GM20000 (cell line): ENCODE measurements at regions not wholly inside any gene's neighbourhood (a gene's known extent, or its start where the extent isn't known, plus 50 kb on each side); places are given as distances from the start of the nearest gene placed in this dataset.

Source experiments
- DNase-seq: peaks from one replicate; pipeline ENCODE4 v3.0.0; 2012; ENCODE audit warnings: low spot score
- TF ChIP-seq, protein P1 (sequence below): IDR thresholded peaks from 2 replicates; pipeline ENCODE4 v1.5.1; 2012; ENCODE audit warnings: mild to moderate bottlenecking, control low read depth; ENCODE audit errors: extremely low read depth, missing control alignments

DNA sequence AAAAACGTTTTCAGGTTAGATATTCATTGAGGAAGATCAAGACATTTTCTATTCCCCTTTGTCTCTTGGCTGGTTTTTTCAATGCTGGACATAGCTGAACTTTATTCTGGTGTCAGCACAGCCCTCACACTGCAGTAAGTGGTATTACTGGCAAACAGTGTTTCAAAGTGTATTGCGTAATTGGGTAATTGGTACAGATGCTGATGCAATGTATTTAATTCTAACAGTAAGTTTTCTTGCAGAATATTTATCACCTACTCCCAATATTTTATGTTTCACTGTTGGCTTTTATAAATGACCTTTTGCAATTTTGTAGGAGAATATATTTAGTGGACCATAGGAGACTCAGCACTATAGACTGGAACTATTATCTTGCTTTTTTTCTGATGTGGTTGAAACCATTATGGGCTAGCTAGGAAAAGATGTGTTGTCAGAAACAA is 287.6 kb upstream of the SOX4 start:
- TF ChIP-seq, protein P1, sequence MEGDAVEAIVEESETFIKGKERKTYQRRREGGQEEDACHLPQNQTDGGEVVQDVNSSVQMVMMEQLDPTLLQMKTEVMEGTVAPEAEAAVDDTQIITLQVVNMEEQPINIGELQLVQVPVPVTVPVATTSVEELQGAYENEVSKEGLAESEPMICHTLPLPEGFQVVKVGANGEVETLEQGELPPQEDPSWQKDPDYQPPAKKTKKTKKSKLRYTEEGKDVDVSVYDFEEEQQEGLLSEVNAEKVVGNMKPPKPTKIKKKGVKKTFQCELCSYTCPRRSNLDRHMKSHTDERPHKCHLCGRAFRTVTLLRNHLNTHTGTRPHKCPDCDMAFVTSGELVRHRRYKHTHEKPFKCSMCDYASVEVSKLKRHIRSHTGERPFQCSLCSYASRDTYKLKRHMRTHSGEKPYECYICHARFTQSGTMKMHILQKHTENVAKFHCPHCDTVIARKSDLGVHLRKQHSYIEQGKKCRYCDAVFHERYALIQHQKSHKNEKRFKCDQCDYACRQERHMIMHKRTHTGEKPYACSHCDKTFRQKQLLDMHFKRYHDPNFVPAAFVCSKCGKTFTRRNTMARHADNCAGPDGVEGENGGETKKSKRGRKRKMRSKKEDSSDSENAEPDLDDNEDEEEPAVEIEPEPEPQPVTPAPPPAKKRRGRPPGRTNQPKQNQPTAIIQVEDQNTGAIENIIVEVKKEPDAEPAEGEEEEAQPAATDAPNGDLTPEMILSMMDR, result no peak
- no peak for DNase-seq

DNA sequence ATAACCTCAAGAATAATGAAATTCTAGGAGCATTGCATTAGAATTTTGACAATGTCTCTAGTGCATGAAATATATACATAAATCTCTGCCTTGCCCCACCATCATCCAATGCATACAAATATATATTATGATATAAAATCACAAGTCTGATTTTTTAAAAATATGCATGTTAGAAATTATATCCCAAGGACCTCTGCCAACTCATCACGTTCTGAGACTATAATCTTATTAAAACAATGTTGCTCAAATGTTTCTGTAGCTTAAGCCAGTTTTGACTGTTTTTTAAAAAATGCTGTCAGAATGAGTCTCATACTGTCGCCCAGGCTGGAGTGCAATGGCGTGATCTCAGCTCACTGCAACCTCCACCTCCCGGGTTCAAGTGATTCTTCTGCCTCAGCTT is 287.0 kb upstream of the SOX4 start:
- no peak for DNase-seq
- TF ChIP-seq, protein P1, result no peak

DNA sequence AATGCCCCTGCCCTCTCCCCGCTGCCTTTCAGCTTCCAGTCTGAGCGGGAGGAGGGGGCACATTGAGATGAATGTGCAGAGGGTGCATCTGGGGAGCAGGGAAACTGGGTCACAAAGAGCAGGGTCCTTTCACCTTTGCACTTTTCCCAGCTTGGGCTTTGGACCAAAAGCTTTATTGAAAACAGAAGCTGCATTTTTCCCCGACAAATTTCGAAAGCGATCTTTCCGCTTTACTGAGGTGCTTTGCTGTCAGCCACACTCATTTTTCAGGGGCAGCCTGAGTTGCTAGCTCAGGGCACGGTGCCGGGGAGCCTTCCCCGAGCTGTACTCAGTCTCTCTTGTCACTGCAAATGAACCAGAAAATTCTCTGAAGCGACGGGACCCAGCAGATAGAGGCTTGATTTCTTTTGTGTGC is 283.7 kb upstream of the SOX4 start:
- TF ChIP-seq, protein P1, result no peak
- DNase-seq, result no peak

DNA sequence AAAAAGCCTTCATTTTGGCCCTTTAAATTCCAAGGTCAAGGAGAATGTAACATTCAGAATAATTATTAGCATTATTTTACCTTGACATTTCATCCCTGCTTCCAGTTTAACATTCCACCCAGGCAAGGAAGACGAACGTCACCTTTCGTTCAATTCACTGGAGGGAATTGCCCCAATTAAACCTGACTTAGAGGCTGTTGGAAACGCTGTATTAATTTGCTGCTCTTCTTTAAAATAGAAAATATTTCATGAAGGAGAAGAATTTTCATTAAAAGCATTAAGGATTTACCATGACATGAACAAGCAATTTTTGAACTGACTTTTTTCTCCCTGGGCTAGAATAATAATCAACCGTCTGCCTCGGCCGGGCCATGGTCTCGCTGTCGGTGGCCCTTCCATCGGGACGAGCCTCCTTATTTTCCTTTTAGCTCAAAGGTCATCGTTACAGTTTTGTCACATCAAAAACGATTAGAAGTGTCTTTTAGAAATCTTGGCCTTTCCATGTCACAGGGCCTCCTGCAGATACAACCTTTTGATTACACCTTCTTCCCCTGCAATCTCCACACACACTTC is 282.9 kb upstream of the SOX4 start:
- no peak for DNase-seq
- TF ChIP-seq, protein P1, result no peak

DNA sequence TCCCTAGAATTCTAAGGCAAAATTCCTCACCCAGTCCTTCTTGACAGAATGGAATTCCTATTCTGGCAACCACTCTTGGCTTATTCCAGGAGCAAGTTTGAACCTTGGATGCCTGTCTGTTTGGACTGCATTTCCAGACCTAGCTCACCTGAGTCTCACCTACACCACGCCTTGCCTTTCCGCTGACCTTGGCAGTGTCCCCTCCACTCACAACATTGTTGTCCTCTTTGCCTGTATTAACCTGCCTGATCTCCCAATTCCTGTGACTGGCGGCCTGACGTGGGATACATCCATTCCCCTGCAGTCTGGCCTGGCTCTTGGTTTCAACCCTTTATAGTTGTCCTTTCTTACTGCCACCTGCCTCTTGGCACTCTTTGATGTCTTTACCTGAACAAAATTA is 281.4 kb upstream of the SOX4 start:
- no peak for DNase-seq

DNA sequence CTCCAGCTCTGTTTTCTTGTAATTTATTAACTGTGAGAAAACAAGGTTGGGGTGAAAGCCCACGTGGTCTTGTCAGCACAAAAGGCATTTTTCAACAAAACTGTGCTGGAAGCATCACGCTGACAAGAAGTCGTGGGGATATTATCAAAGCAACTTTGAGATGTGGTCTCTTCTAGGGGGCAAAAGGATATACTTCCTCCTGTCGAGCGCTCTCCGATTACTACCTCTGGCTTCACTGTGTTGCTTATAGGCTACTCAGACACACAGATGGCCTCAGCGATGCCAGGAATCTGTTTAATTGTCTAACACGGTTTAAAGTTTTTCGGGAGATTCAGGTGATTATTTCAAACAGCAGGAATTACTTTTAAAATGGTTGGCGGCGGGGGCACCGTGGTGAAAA is 275.9 kb upstream of the SOX4 start:
- TF ChIP-seq, protein P1, result no peak
- DNase-seq, result no peak

More for the DNA sequence above, 281.4 kb upstream of the SOX4 start:
- TF ChIP-seq, protein P1, result no peak

DNA sequence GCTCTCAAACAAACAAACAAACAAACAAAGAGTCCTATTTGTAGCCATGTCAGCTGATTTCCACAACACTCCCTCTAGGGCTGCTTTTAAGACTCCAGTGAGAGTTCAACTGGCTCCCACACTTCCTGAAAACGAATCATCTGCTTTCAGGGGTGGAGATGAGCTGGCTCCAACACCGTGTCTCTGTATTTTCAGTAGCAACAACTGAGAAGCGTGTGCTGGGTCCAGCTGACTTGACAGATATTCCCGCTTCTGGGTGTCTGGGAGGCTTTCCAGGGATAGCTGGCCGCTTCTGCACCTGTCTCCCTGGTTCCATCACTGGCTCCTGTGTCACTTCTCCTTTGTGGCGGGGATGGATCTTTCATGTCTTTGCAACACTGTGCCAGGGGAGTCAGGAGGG is 272.5 kb upstream of the SOX4 start:
- no peak for DNase-seq
- TF ChIP-seq, protein P1, result no peak
